ENCODE measurements at regions not wholly inside any gene's neighbourhood (a gene's known extent, or its start where the extent isn't known, plus 50 kb on each side); places are given as distances from the start of the nearest gene placed in this dataset.

- Histone ChIP-seq H3K27ac (ENCODE audit: extremely low read length, insufficient read depth, low read length) (no peak overlapping the region), H3K36me3 (replicated peaks in 1 of 2; ENCODE audit: control insufficient read depth in 1 of 2, insufficient read depth in 2 of 2, low read length in 2 of 2) (no peaks in the 10 kb centered on the region), H3K4me1 (ENCODE audit: insufficient read depth, low read length) (no peaks in the 10 kb centered on the region), H4K20me1 (ENCODE audit: insufficient read depth, low read length) (no peaks in the 10 kb centered on the region), H3K4me2 (ENCODE audit: low read depth, low read length) (no peak overlapping the region), H3K9ac (ENCODE audit: insufficient read depth, low read depth, low read length) (no peak overlapping the region), H3K9me3 (ENCODE audit: low read length) (no peaks in the 10 kb centered on the region), H3K79me2 (ENCODE audit: insufficient read depth, low read length) (no peaks in the 10 kb centered on the region), H3K27me3 (ENCODE audit: control insufficient read depth in 1 of 2, insufficient read depth in 2 of 2, low read length in 2 of 2) (peaks cover 0 to 12% of the 10 kb centered on the region in 2 experiments; a peak in 2 of 5 replicates), H3K4me3 (replicated peaks in 1 of 3; ENCODE audit: insufficient read depth in 1 of 3, low read depth in 2 of 3, low read length in 3 of 3) (no peak overlapping the region), H2AFZ (ENCODE audit: low read length) (no peak overlapping the region)
- ChIA-PET CTCF (ENCODE audit: low intra/inter-chr PET ratio, low total read pairs) (no interaction called here), POLR2A (no interaction called here)
- intact Hi-C loops (cut with micrococcal nuclease; ENCODE audit: unreplicated experiment) (no loop called here), in situ Hi-C loops (cut with HindIII; ENCODE audit: extremely low pct_ligation_motif_present, low pct_unique_long_range_greater_than_20kb) (no loop called here)
- DNase-seq (ENCODE audit: low spot score), result no peak
- BruUV-seq (replicated peaks), result no TSS peak
- TF ChIP-seq MEIS2 (CRISPR knock-in tag; IDR thresholded peaks at IDR 0.05) (no peak), MED13 (CRISPR knock-in tag; IDR thresholded peaks at IDR 0.05) (no peak), SOX6 (IDR thresholded peaks at IDR 0.05) (no peak), SOX6 (CRISPR knock-in tag; IDR thresholded peaks at IDR 0.05) (no peak), SKI (IDR thresholded peaks at IDR 0.05; ENCODE audit: partially characterized antibody) (no peak), EZH2 (conservative IDR thresholded peaks at IDR 0.05; ENCODE audit: low read depth, low read length) (no peak), TAF15 (IDR thresholded peaks at IDR 0.05; ENCODE audit: low read depth, low read length, poor library complexity, severe bottlenecking) (no peak), SKIL (CRISPR knock-in tag; IDR thresholded peaks at IDR 0.05; ENCODE audit: borderline replicate concordance) (no peak), TEAD3 (CRISPR knock-in tag; optimal IDR thresholded peaks at IDR 0.05; ENCODE audit: borderline replicate concordance) (no peak), SRSF1 (optimal IDR thresholded peaks at IDR 0.05; ENCODE audit: low read depth, low read length) (no peak), TARDBP (CRISPR knock-in tag; IDR thresholded peaks at IDR 0.05) (no peak), ZNF558 (CRISPR knock-in tag; IDR thresholded peaks at IDR 0.05; ENCODE audit: borderline replicate concordance) (no peak), HOXA5 (CRISPR knock-in tag; IDR thresholded peaks at IDR 0.05) (no peak), STAT5B (CRISPR knock-in tag; IDR thresholded peaks at IDR 0.05) (no peak), GATAD2A (CRISPR knock-in tag; IDR thresholded peaks at IDR 0.05) (no peak)
- TF ChIP-seq, protein P1, sequence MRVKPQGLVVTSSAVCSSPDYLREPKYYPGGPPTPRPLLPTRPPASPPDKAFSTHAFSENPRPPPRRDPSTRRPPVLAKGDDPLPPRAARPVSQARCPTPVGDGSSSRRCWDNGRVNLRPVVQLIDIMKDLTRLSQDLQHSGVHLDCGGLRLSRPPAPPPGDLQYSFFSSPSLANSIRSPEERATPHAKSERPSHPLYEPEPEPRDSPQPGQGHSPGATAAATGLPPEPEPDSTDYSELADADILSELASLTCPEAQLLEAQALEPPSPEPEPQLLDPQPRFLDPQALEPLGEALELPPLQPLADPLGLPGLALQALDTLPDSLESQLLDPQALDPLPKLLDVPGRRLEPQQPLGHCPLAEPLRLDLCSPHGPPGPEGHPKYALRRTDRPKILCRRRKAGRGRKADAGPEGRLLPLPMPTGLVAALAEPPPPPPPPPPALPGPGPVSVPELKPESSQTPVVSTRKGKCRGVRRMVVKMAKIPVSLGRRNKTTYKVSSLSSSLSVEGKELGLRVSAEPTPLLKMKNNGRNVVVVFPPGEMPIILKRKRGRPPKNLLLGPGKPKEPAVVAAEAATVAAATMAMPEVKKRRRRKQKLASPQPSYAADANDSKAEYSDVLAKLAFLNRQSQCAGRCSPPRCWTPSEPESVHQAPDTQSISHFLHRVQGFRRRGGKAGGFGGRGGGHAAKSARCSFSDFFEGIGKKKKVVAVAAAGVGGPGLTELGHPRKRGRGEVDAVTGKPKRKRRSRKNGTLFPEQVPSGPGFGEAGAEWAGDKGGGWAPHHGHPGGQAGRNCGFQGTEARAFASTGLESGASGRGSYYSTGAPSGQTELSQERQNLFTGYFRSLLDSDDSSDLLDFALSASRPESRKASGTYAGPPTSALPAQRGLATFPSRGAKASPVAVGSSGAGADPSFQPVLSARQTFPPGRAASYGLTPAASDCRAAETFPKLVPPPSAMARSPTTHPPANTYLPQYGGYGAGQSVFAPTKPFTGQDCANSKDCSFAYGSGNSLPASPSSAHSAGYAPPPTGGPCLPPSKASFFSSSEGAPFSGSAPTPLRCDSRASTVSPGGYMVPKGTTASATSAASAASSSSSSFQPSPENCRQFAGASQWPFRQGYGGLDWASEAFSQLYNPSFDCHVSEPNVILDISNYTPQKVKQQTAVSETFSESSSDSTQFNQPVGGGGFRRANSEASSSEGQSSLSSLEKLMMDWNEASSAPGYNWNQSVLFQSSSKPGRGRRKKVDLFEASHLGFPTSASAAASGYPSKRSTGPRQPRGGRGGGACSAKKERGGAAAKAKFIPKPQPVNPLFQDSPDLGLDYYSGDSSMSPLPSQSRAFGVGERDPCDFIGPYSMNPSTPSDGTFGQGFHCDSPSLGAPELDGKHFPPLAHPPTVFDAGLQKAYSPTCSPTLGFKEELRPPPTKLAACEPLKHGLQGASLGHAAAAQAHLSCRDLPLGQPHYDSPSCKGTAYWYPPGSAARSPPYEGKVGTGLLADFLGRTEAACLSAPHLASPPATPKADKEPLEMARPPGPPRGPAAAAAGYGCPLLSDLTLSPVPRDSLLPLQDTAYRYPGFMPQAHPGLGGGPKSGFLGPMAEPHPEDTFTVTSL (CRISPR knock-in tag; IDR thresholded peaks at IDR 0.05; ENCODE audit: borderline replicate concordance), result no peak
- ATAC-seq, result no peak
- WGBS (ENCODE audit: low lambda C conversion rate), result 43% methylated on average over 9 of the region's 17 CpGs
- no peak for FAIRE-seq
Measured at GRCh38 chr19:16018106-16018755, 58.1 kb upstream of the TPM4 start.

Data from HepG2 (cell line).